HEK293 (cell line): ENCODE measurements at regions not wholly inside any gene's neighbourhood (a gene's known extent, or its start where the extent isn't known, plus 50 kb on each side); places are given as distances from the start of the nearest gene placed in this dataset.

ENCODE experiments used
- CTCF ChIA-PET: fragments of 350-600 bp; formaldehyde crosslinking; extraction: SDS; loops from one replicate; lab custom pipeline; 2021; ENCODE audit warnings: antibody characterized with exemption; lab: Yijun Ruan, JAX
- POLR2A ChIA-PET: fragments of 300-600 bp; formaldehyde crosslinking; extraction: SDS; loops from one replicate; lab custom pipeline; 2020; ENCODE audit warnings: antibody characterized with exemption, inconsistent platforms; lab: Yijun Ruan, JAX
- H3K27ac ChIP-seq: fragments of 200-500 bp; sonication (Bioruptor generic); 2 replicates; pipeline ENCODE4 v1.5.1; 2014; ENCODE audit warnings: low read depth, low read length, control low read depth, inconsistent platforms; ENCODE audit errors: extremely low read depth
- H3K36me3 ChIP-seq, 2 experiments: fragments of 200-500 bp in 1 of 2; sonication (Bioruptor generic) in 1 of 2; 1 replicate in 1 of 2; 2 replicates in 1 of 2; pipeline ENCODE4 v1.5.1; 2014 to 2017; ENCODE audit warnings: inconsistent platforms in 2 of 2, low read length in 2 of 2; ENCODE audit not compliant: control insufficient read depth in 2 of 2, insufficient read depth in 1 of 2
- H3K4me1 ChIP-seq: fragments of 200-500 bp; sonication (Bioruptor generic); 2 replicates; pipeline ENCODE4 v1.5.1; 2014; ENCODE audit warnings: mild to moderate bottlenecking, low read length, inconsistent platforms; ENCODE audit not compliant: control insufficient read depth, insufficient read depth
- H3K4me3 ChIP-seq: 2 replicates; pipeline ENCODE4 v1.5.1; 2011; ENCODE audit warnings: low read depth, mild to moderate bottlenecking, control low read depth, low read length, moderate library complexity
- H3K9me3 ChIP-seq: fragments of 200-500 bp; sonication (Bioruptor generic); 2 replicates; pipeline ENCODE4 v1.5.1; 2014; ENCODE audit warnings: low read depth, low read length, inconsistent platforms; ENCODE audit not compliant: control insufficient read depth, insufficient read depth
- ATF2 ChIP-seq: fragments of 450-650 bp; formaldehyde crosslinking; IDR thresholded peaks from 2 replicates; pipeline ENCODE4 v1.5.1; 2016; ENCODE audit warnings: missing biosample characterization, missing genetic modification characterization, low read depth
- BCL11B ChIP-seq: fragments of 450-650 bp; formaldehyde crosslinking; IDR thresholded peaks from 2 replicates; pipeline ENCODE4 v1.5.1; 2016; ENCODE audit warnings: low read depth, missing biosample characterization, missing genetic modification characterization
- KLF8 ChIP-seq: fragments of 450-650 bp; formaldehyde crosslinking; IDR thresholded peaks from 2 replicates; pipeline ENCODE4 v1.5.1; 2016; ENCODE audit warnings: missing biosample characterization, missing genetic modification characterization
- MYNN ChIP-seq: fragments of 450-650 bp; formaldehyde crosslinking; IDR thresholded peaks from 2 replicates; pipeline ENCODE4 v1.5.1; 2016; ENCODE audit warnings: missing biosample characterization, missing genetic modification characterization, borderline replicate concordance
- OSR2 ChIP-seq: fragments of 450-650 bp; formaldehyde crosslinking; IDR thresholded peaks from 2 replicates; pipeline ENCODE4 v1.5.1; 2016; ENCODE audit warnings: missing biosample characterization, missing genetic modification characterization
- PATZ1 ChIP-seq: fragments of 450-650 bp; formaldehyde crosslinking; IDR thresholded peaks from 2 replicates; pipeline ENCODE4 v1.5.1; 2016; ENCODE audit warnings: missing biosample characterization, missing genetic modification characterization
- PRDM6 ChIP-seq: fragments of 450-650 bp; formaldehyde crosslinking; IDR thresholded peaks from 2 replicates; pipeline ENCODE4 v1.5.1; 2017; ENCODE audit warnings: missing biosample characterization, missing genetic modification characterization
- REST ChIP-seq: fragments of 450-650 bp; formaldehyde crosslinking; IDR thresholded peaks from 2 replicates; pipeline ENCODE4 v1.5.1; 2016; ENCODE audit warnings: missing biosample characterization, missing genetic modification characterization
- SP7 ChIP-seq: fragments of 450-650 bp; formaldehyde crosslinking; IDR thresholded peaks from 2 replicates; pipeline ENCODE4 v1.5.1; 2016; ENCODE audit warnings: missing biosample characterization, missing genetic modification characterization
- ZBTB21 ChIP-seq: fragments of 450-650 bp; formaldehyde crosslinking; IDR thresholded peaks from 2 replicates; pipeline ENCODE4 v1.5.1; 2017; ENCODE audit warnings: missing biosample characterization, missing genetic modification characterization
- ZBTB26 ChIP-seq: fragments of 450-650 bp; formaldehyde crosslinking; optimal IDR thresholded peaks from 2 replicates; pipeline ENCODE3; 2016; ENCODE audit warnings: missing biosample characterization, mild to moderate bottlenecking, missing genetic modification characterization
- ZBTB48 ChIP-seq: fragments of 450-650 bp; formaldehyde crosslinking; IDR thresholded peaks from 2 replicates; pipeline ENCODE4 v1.5.1; 2016; ENCODE audit warnings: missing biosample characterization, missing genetic modification characterization
- ZEB2 ChIP-seq: fragments of 450-650 bp; formaldehyde crosslinking; IDR thresholded peaks from 2 replicates; pipeline ENCODE4 v1.5.1; 2016; ENCODE audit warnings: missing biosample characterization, missing genetic modification characterization
- ZFP69B ChIP-seq: fragments of 450-650 bp; formaldehyde crosslinking; IDR thresholded peaks from 2 replicates; pipeline ENCODE4 v1.5.1; 2016; ENCODE audit warnings: missing biosample characterization, missing genetic modification characterization
- ZNF16 ChIP-seq: fragments of 450-650 bp; formaldehyde crosslinking; IDR thresholded peaks from 2 replicates; pipeline ENCODE4 v1.5.1; 2016; ENCODE audit warnings: low read depth, missing biosample characterization, missing genetic modification characterization
- ZNF169 ChIP-seq: fragments of 450-650 bp; formaldehyde crosslinking; IDR thresholded peaks from 2 replicates; pipeline ENCODE4 v1.5.1; 2016; ENCODE audit warnings: missing biosample characterization, missing genetic modification characterization
- ZNF174 ChIP-seq: fragments of 450-650 bp; formaldehyde crosslinking; IDR thresholded peaks from 2 replicates; pipeline ENCODE4 v1.5.0; 2017; ENCODE audit warnings: missing biosample characterization, mild to moderate bottlenecking, missing genetic modification characterization
- ZNF221 ChIP-seq: fragments of 450-650 bp; formaldehyde crosslinking; IDR thresholded peaks from 2 replicates; pipeline ENCODE4 v1.5.1; 2017; ENCODE audit warnings: missing biosample characterization, missing genetic modification characterization, borderline replicate concordance
- ZNF24 ChIP-seq: fragments of 450-650 bp; formaldehyde crosslinking; IDR thresholded peaks from 2 replicates; pipeline ENCODE4 v1.5.1; 2016; ENCODE audit warnings: missing biosample characterization, missing genetic modification characterization
- ZNF292 ChIP-seq: fragments of 450-650 bp; formaldehyde crosslinking; IDR thresholded peaks from 2 replicates; pipeline ENCODE4 v1.5.1; 2016; ENCODE audit warnings: low read depth, missing biosample characterization, missing genetic modification characterization, borderline replicate concordance
- ZNF366 ChIP-seq: fragments of 450-650 bp; formaldehyde crosslinking; conservative IDR thresholded peaks from 2 replicates; pipeline ENCODE4 v1.5.1; 2016; ENCODE audit warnings: missing biosample characterization, missing genetic modification characterization
- ZNF416 ChIP-seq: fragments of 450-650 bp; formaldehyde crosslinking; IDR thresholded peaks from 2 replicates; pipeline ENCODE4 v1.5.1; 2016; ENCODE audit warnings: missing biosample characterization, missing genetic modification characterization
- ZNF449 ChIP-seq: fragments of 450-650 bp; formaldehyde crosslinking; IDR thresholded peaks from 2 replicates; pipeline ENCODE4 v1.5.1; 2017; ENCODE audit warnings: missing biosample characterization, mild to moderate bottlenecking, missing genetic modification characterization, moderate library complexity
- ZNF521 ChIP-seq: fragments of 450-650 bp; formaldehyde crosslinking; IDR thresholded peaks from 2 replicates; pipeline ENCODE4 v1.5.1; 2017; ENCODE audit warnings: missing biosample characterization, mild to moderate bottlenecking, missing genetic modification characterization
- ZNF530 ChIP-seq: fragments of 450-650 bp; formaldehyde crosslinking; IDR thresholded peaks from 2 replicates; pipeline ENCODE4 v1.5.1; 2016; ENCODE audit warnings: low read depth, missing biosample characterization, missing genetic modification characterization
- ZNF549 ChIP-seq: fragments of 450-650 bp; IDR thresholded peaks from 2 replicates; pipeline ENCODE4 v1.5.1; 2018; ENCODE audit warnings: missing biosample characterization, missing genetic modification characterization, mild to moderate bottlenecking, inconsistent platforms, moderate library complexity
- ZNF600 ChIP-seq: fragments of 450-650 bp; formaldehyde crosslinking; IDR thresholded peaks from 2 replicates; pipeline ENCODE4 v1.5.1; 2016; ENCODE audit warnings: missing biosample characterization, missing genetic modification characterization
- ZNF791 ChIP-seq: fragments of 450-650 bp; formaldehyde crosslinking; IDR thresholded peaks from 2 replicates; pipeline ENCODE4 v1.5.1; 2016; ENCODE audit warnings: missing biosample characterization, missing genetic modification characterization

- ChIA-PET POLR2A (no interaction called here), CTCF (no interaction called here)
- Histone ChIP-seq H3K4me1 (peaks cover 9% of the 10 kb centered on the region), H3K36me3 (no peaks in the 10 kb centered on the region), H3K9me3 (no peaks in the 10 kb centered on the region), H3K27ac (peak overlapping the region; percentile 83), H3K4me3 (no peak overlapping the region)
- TF ChIP-seq ATF2 (no peak), MYNN (no peak), ZNF366 (0 out of 2 replicates have a peak, but pooled peaks have one; percentile 32), ZNF530 (tag by site-specific recombination) (no peak), KLF8 (0 out of 2 replicates have a peak, but pooled peaks have one; percentile 51), SP7 (tag by site-specific recombination) (0 out of 2 replicates have a peak, but pooled peaks have one; percentile 19), BCL11B (no peak), ZNF24 (tag by site-specific recombination) (no peak), PATZ1 (tag by site-specific recombination) (no peak), ZNF169 (no peak), ZNF449 (tag by site-specific recombination) (no peak), ZNF791 (tag by site-specific recombination) (no peak), ZEB2 (tag by site-specific recombination) (no peak), ZNF416 (no peak), ZNF174 (no peak), ZBTB21 (tag by site-specific recombination) (peak; percentile 34; the same call in 1 of the 2 replicates), ZBTB48 (tag by site-specific recombination) (peak; percentile 36; the same call in 1 of the 2 replicates), ZNF521 (no peak), ZBTB26 (no peak), ZNF221 (no peak), ZNF549 (no peak), REST (tag by site-specific recombination) (no peak), ZNF600 (tag by site-specific recombination) (no peak), ZNF292 (tag by site-specific recombination) (no peak), OSR2 (tag by site-specific recombination) (peak; percentile 59), ZNF16 (tag by site-specific recombination) (no peak), PRDM6 (no peak), ZFP69B (tag by site-specific recombination) (no peak)
Measured at GRCh38 chr15:91572110-91572509, 281.4 kb upstream of the SLCO3A1 start.
